ENCODE measurements at regions not wholly inside any gene's neighbourhood (a gene's known extent, or its start where the extent isn't known, plus 50 kb on each side); places are given as distances from the start of the nearest gene placed in this dataset.

DNA sequence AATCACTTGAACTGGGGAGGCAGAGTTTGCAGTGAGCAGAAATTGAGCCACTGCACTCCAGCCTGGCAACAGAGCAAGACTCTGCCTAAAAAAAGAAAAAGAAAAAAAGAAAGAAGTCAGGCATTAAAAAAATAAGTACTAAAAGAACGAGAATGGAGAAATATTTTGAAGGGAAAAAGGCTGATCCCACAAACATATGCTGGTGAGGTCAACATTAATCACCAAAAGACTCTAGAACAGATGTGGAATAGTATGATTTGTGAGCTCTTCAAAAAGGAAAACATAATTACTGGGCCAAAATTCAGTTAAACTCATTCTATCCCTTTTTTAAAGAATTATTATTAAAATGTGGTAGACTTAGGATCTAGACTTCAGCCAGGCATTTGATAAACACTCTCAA is 61.2 kb upstream of the NRSN1 start:
- Histone ChIP-seq H3K4me3 (ENCODE audit: low read length) (no peak overlapping the region), H3K4me2 (ENCODE audit: low read length) (no peak overlapping the region), H4K20me1 (ENCODE audit: control insufficient read depth, insufficient read depth, low read depth, low read length) (no peaks in the 10 kb centered on the region), H3K27ac (ENCODE audit: low read depth, low read length) (no peak overlapping the region), H3K36me3 (ENCODE audit: control insufficient read depth, low read length) (no peaks in the 10 kb centered on the region), H3K79me2 (ENCODE audit: control insufficient read depth, low read length) (no peaks in the 10 kb centered on the region), H3F3A (ENCODE audit: control insufficient read depth, insufficient read depth) (no peaks in the 10 kb centered on the region), H3K27me3 (ENCODE audit: control insufficient read depth, low read length) (no peaks in the 10 kb centered on the region), H3K9me3 (ENCODE audit: control insufficient read depth, insufficient read depth, low read length) (no peaks in the 10 kb centered on the region), H3K4me1 (ENCODE audit: control insufficient read depth, low read length) (no peaks in the 10 kb centered on the region), H3K9me2 (replicated peaks; ENCODE audit: control insufficient read depth, low read length) (no peaks in the 10 kb centered on the region)
- no peak for TF ChIP-seq EZH2phosphoT487 (IDR thresholded peaks at IDR 0.05; ENCODE audit: borderline replicate concordance, low read length)
- TF ChIP-seq, protein P1, sequence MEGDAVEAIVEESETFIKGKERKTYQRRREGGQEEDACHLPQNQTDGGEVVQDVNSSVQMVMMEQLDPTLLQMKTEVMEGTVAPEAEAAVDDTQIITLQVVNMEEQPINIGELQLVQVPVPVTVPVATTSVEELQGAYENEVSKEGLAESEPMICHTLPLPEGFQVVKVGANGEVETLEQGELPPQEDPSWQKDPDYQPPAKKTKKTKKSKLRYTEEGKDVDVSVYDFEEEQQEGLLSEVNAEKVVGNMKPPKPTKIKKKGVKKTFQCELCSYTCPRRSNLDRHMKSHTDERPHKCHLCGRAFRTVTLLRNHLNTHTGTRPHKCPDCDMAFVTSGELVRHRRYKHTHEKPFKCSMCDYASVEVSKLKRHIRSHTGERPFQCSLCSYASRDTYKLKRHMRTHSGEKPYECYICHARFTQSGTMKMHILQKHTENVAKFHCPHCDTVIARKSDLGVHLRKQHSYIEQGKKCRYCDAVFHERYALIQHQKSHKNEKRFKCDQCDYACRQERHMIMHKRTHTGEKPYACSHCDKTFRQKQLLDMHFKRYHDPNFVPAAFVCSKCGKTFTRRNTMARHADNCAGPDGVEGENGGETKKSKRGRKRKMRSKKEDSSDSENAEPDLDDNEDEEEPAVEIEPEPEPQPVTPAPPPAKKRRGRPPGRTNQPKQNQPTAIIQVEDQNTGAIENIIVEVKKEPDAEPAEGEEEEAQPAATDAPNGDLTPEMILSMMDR (IDR thresholded peaks at IDR 0.05; ENCODE audit: low read depth, low read length, poor library complexity, severe bottlenecking) = no peak

DNA sequence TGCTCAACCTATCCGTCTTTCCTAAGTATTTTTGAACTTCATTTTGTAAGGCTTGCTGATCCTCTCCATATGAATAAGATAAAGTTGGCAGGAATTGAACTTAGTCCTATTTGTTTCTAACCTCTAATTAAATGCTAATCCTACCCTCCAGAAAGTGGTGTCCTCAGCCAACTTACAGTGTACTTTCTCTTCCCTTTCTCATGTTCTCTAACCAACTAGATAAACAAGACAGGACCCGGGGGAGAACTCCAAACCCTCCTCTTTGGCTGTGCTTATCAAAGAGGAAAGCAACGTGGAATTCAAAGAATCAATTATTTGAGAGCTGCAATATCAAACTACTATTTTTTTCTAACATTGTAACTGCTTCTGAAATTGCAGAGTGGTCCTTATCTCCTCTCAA is 56.5 kb upstream of the NRSN1 start:
- no peaks in the 10 kb centered on the region for H3K4me1 ChIP-seq (ENCODE audit: control insufficient read depth, low read length)

GRCh38 chr6:24072038-24072746 is 53.8 kb upstream of the NRSN1 start:
- no peaks in the 10 kb centered on the region for H3F3A ChIP-seq (ENCODE audit: control insufficient read depth, insufficient read depth)
- TF ChIP-seq EZH2phosphoT487 (IDR thresholded peaks at IDR 0.05; ENCODE audit: borderline replicate concordance, low read length) = no peak
- TF ChIP-seq, protein P1 (IDR thresholded peaks at IDR 0.05; ENCODE audit: low read depth, low read length, poor library complexity, severe bottlenecking) = no peak
- H3K4me3 ChIP-seq (ENCODE audit: low read length) = no peak overlapping the region
- no peak overlapping the region for H3K27ac ChIP-seq (ENCODE audit: low read depth, low read length)
- no peaks in the 10 kb centered on the region for H3K27me3 ChIP-seq (ENCODE audit: control insufficient read depth, low read length)
- no peak overlapping the region for H3K4me2 ChIP-seq (ENCODE audit: low read length)
- H3K9me3 ChIP-seq (ENCODE audit: control insufficient read depth, insufficient read depth, low read length) = no peaks in the 10 kb centered on the region
- H3K9me2 ChIP-seq (replicated peaks; ENCODE audit: control insufficient read depth, low read length) = no peaks in the 10 kb centered on the region
- H3K36me3 ChIP-seq (ENCODE audit: control insufficient read depth, low read length) = no peaks in the 10 kb centered on the region
- H3K79me2 ChIP-seq (ENCODE audit: control insufficient read depth, low read length) = no peaks in the 10 kb centered on the region
- H4K20me1 ChIP-seq (ENCODE audit: control insufficient read depth, insufficient read depth, low read depth, low read length) = no peaks in the 10 kb centered on the region
- no peaks in the 10 kb centered on the region for H3K4me1 ChIP-seq (ENCODE audit: control insufficient read depth, low read length)

More for the DNA sequence above, 56.5 kb upstream of the NRSN1 start:
- Histone ChIP-seq H3K27me3 (ENCODE audit: control insufficient read depth, low read length) (no peaks in the 10 kb centered on the region), H3K79me2 (ENCODE audit: control insufficient read depth, low read length) (no peaks in the 10 kb centered on the region), H3K9me3 (ENCODE audit: control insufficient read depth, insufficient read depth, low read length) (no peaks in the 10 kb centered on the region), H3K4me3 (ENCODE audit: low read length) (no peak overlapping the region), H3K9me2 (replicated peaks; ENCODE audit: control insufficient read depth, low read length) (no peaks in the 10 kb centered on the region), H3K27ac (ENCODE audit: low read depth, low read length) (no peak overlapping the region), H3K4me2 (ENCODE audit: low read length) (no peak overlapping the region), H4K20me1 (ENCODE audit: control insufficient read depth, insufficient read depth, low read depth, low read length) (no peaks in the 10 kb centered on the region), H3F3A (ENCODE audit: control insufficient read depth, insufficient read depth) (no peaks in the 10 kb centered on the region), H3K36me3 (ENCODE audit: control insufficient read depth, low read length) (no peaks in the 10 kb centered on the region)
- TF ChIP-seq EZH2phosphoT487 (IDR thresholded peaks at IDR 0.05; ENCODE audit: borderline replicate concordance, low read length) = no peak
- TF ChIP-seq, protein P1 (IDR thresholded peaks at IDR 0.05; ENCODE audit: low read depth, low read length, poor library complexity, severe bottlenecking) = no peak

Data from DOHH2 (cell line).